Activated CD8-positive, alpha-beta T cell treated with anti-CD3 and anti-CD28 coated beads for 36 hours (primary cell): ENCODE measurements at regions not wholly inside any gene's neighbourhood (a gene's known extent, or its start where the extent isn't known, plus 50 kb on each side); places are given as distances from the start of the nearest gene placed in this dataset.

Experiments
- ATAC-seq: fragments of 200-7000 bp; cut with Tn5 transposase; one replicate; pipeline ENCODE4 v1.10.0; 2021; ENCODE audit warnings: mild to moderate bottlenecking, moderate library complexity
- CTCF ChIA-PET: fragments of 350-600 bp; sonication (Branson Sonifier 250); formaldehyde crosslinking; loops from one replicate; lab custom pipeline; 2021; ENCODE audit warnings: antibody characterized with exemption; lab: Charles Lee
- POLR2A ChIA-PET: fragments of 350-600 bp; sonication (Branson Sonifier 250); formaldehyde crosslinking; loops from one replicate; lab custom pipeline; 2021; ENCODE audit warnings: antibody characterized with exemption; lab: Charles Lee
- DNase-seq: peaks from one replicate; pipeline ENCODE4 v3.0.0-alpha.2; 2020
- H3K27ac Mint-ChIP-seq: one replicate; pipeline ENCODE4 v1.8.0; 2021; ENCODE audit warnings: mild to moderate bottlenecking, mixed read lengths
- H3K27me3 Mint-ChIP-seq: one replicate; pipeline ENCODE4 v1.8.0; 2021; ENCODE audit warnings: mixed read lengths
- H3K36me3 Mint-ChIP-seq: one replicate; pipeline ENCODE4 v1.8.0; 2021; ENCODE audit warnings: low read depth, mixed read lengths
- H3K4me1 Mint-ChIP-seq: one replicate; pipeline ENCODE4 v1.8.0; 2021; ENCODE audit warnings: low read depth, mixed read lengths
- H3K4me3 Mint-ChIP-seq: one replicate; pipeline ENCODE4 v1.8.0; 2021; ENCODE audit warnings: mild to moderate bottlenecking, moderate library complexity, mixed read lengths
- H3K9me3 Mint-ChIP-seq: one replicate; pipeline ENCODE4 v1.8.0; 2021; ENCODE audit warnings: mixed read lengths
- CTCF ChIP-seq: fragments of 200-600 bp; IDR thresholded peaks from one replicate; pipeline ENCODE4 v1.8.0; 2022; ENCODE audit warnings: antibody characterized with exemption, mild to moderate bottlenecking
- intact Hi-C: fragments of 100-400 bp; cut with micrococcal nuclease; formaldehyde crosslinking; loops from one replicate; pipeline ENCODE4 v1.10.0; 2022

GRCh38 chr5:175596761-175597189 is 61.1 kb upstream of the HRH2 start:
- TF ChIP-seq CTCF, result no peak
- no peaks in the 10 kb centered on the region for H3K9me3 Mint-ChIP-seq
- DNase-seq (no peak), ATAC-seq (no peak)
- POLR2A ChIA-PET, result no interaction called here
- H3K27ac Mint-ChIP-seq, result no peak overlapping the region
- peaks cover 1% of the 10 kb centered on the region for H3K27me3 Mint-ChIP-seq
- H3K4me1 Mint-ChIP-seq, result no peaks in the 10 kb centered on the region
- intact Hi-C loops, result no loop called here
- no peak overlapping the region for H3K4me3 Mint-ChIP-seq
- CTCF ChIA-PET, result no interaction called here
- no peaks in the 10 kb centered on the region for H3K36me3 Mint-ChIP-seq

DNA sequence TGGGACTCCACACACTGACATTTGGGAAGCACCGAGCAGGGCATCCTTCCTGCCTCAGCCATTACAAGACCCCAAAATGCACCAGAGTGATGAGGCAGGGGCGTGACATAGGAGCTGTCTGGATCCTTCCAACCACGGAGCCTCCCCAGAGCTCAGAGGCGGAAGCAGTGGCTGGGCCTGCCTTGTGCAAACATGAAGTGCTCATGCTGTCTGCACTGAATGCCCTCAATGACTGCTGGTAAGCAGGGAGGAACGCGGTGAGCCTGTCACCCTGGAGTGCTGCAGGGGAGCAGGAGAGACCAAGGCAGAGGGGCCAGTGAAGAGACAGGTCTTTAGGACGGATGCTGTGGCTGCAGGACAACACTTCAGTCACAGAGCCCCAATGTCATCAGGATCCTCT is 60.2 kb upstream of the HRH2 start:
- DNase-seq, result no peak
- no peak overlapping the region for H3K4me3 Mint-ChIP-seq
- no peak overlapping the region for H3K27ac Mint-ChIP-seq
- CTCF ChIA-PET, result no interaction called here
- no peaks in the 10 kb centered on the region for H3K36me3 Mint-ChIP-seq
- ATAC-seq, result no peak
- no peaks in the 10 kb centered on the region for H3K4me1 Mint-ChIP-seq
- H3K9me3 Mint-ChIP-seq, result no peaks in the 10 kb centered on the region
- POLR2A ChIA-PET, result no interaction called here
- TF ChIP-seq CTCF, result no peak
- H3K27me3 Mint-ChIP-seq, result peaks cover 1% of the 10 kb centered on the region
- intact Hi-C loops, result no loop called here

- ChIA-PET POLR2A (no interaction called here), CTCF (interaction anchor here (1.1 kb wide), 1 partner anchor 19 kb away, joined by 3 read pairs; no protein-coding TSS in a partner anchor)
- intact Hi-C loops, result no loop called here
- Mint-ChIP-seq H3K9me3 (no peaks in the 10 kb centered on the region), H3K4me3 (no peak overlapping the region), H3K27me3 (peaks cover 1% of the 10 kb centered on the region), H3K27ac (no peak overlapping the region), H3K4me1 (no peaks in the 10 kb centered on the region), H3K36me3 (no peaks in the 10 kb centered on the region)
- no peak for ATAC-seq
- TF ChIP-seq CTCF, result no peak
- DNase-seq, result no peak
These were observed 59.1 kb upstream of the HRH2 start for GRCh38 chr5:175598774-175599173.

DNA sequence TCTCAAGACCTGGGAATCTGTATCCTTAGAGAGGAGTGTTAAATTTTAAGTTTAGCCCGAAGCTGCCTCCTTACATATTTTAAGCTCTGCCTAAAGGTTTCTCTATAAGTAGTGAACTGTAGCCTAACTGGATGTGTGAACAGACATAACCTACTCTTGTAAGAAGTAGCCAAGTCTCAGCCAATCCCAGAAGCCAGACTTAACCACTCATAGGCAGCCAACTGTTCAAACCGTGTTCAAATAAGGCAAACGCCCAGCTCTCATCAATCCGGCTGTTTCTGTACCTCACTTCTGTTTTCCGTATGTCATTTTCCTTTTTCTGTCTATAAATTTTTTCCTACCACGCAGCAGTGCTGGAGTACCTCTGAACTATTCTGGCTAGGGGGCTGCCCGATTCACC is 58.7 kb upstream of the HRH2 start:
- intact Hi-C loops, result no loop called here
- Mint-ChIP-seq H3K9me3 (no peaks in the 10 kb centered on the region), H3K27ac (no peak overlapping the region), H3K27me3 (peaks cover 1% of the 10 kb centered on the region), H3K36me3 (no peaks in the 10 kb centered on the region), H3K4me1 (no peaks in the 10 kb centered on the region), H3K4me3 (no peak overlapping the region)
- DNase-seq (no peak), ATAC-seq (peak; percentile 27)
- CTCF ChIA-PET, result interaction anchor here (1.1 kb wide), 1 partner anchor 20 kb away, joined by 3 read pairs; no protein-coding TSS in a partner anchor
- POLR2A ChIA-PET, result no interaction called here
- TF ChIP-seq CTCF, result no peak

DNA sequence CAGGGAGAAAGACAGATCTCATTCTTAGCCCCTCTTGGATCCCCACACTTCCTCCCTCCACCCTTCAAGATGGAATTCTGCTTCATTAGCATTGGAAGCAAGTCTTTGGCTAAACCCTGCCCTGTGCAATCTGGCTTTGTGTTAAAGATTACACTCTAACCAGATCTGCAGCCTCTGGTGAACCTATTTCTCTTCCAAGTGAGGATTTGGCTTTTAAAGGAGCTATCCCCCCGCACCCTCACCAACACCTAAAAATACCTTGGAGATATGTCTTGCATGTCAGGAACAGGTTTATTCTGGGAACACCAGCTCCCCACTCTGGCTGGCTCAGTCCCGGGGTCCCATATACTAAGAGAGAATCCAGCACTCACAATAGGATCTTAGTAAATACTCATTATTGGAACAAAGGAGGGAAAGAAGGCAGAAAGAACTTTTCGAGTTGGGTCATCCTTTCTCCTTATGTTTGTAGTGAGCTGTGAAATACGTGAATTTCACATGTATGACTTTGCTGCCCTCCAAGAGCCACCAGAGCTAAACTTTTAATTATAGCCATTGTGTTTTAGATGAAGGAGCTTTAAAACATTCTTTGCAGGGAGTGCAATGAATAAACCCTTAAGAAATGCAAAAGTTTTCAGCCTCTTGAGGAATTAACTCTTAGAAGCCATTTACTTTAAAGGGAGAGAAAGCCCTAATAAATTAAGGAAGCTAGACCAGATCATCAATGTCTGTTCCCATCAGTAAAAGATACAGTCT is 53.7 kb upstream of the HRH2 start:
- H3K27me3 Mint-ChIP-seq, result no peaks in the 10 kb centered on the region
- H3K9me3 Mint-ChIP-seq, result no peaks in the 10 kb centered on the region
- CTCF ChIA-PET, result interaction anchor here (0.8 to 1.8 kb wide), 3 partner anchors 47 to 70 kb away, joined by 3 to 4 read pairs (median 4); no protein-coding TSS in a partner anchor
- no peaks in the 10 kb centered on the region for H3K36me3 Mint-ChIP-seq
- POLR2A ChIA-PET, result no interaction called here
- intact Hi-C loops, result no loop called here
- no peak overlapping the region for H3K4me3 Mint-ChIP-seq
- ATAC-seq, result no peak
- H3K4me1 Mint-ChIP-seq, result peaks cover 9% of the 10 kb centered on the region
- H3K27ac Mint-ChIP-seq, result no peak overlapping the region
- no peak for DNase-seq
- no peak for TF ChIP-seq CTCF
